Nephron progenitor cell (in vitro differentiated cells): ENCODE measurements at regions not wholly inside any gene's neighbourhood (a gene's known extent, or its start where the extent isn't known, plus 50 kb on each side); places are given as distances from the start of the nearest gene placed in this dataset.
"Not testable (repeated sequence)": the region's sequence is repeated elsewhere in the genome, so short reads cannot be mapped to it uniquely, and the experiment has no call there.

Experiments used
- DNase-seq: peaks from one replicate; pipeline ENCODE4 v3.0.0; 2021
- H3K27ac Mint-ChIP-seq: 2 replicates; pipeline ENCODE4 v1.8.0; 2021; ENCODE audit warnings: mild to moderate bottlenecking, moderate library complexity, mixed read lengths
- H3K27me3 Mint-ChIP-seq: 2 replicates; pipeline ENCODE4 v1.8.0; 2021; ENCODE audit warnings: mild to moderate bottlenecking, low read depth, mixed read lengths; ENCODE audit not compliant: poor library complexity
- H3K36me3 Mint-ChIP-seq: 2 replicates; pipeline ENCODE4 v1.8.0; 2021; ENCODE audit warnings: low read depth, mixed read lengths
- H3K4me1 Mint-ChIP-seq: 2 replicates; pipeline ENCODE4 v1.8.0; 2021; ENCODE audit warnings: mixed read lengths
- H3K4me3 Mint-ChIP-seq: 2 replicates; pipeline ENCODE4 v1.8.0; 2021; ENCODE audit warnings: mild to moderate bottlenecking, moderate library complexity, mixed read lengths
- H3K9me3 Mint-ChIP-seq: 2 replicates; pipeline ENCODE4 v1.8.0; 2021; ENCODE audit warnings: mild to moderate bottlenecking, moderate library complexity, mixed read lengths
- TF ChIP-seq, protein P1 (sequence below): fragments of 200-600 bp; sonication (generic); IDR thresholded peaks from 2 replicates; pipeline ENCODE4 v1.5.0; 2021; ENCODE audit warnings: antibody characterized with exemption

DNA sequence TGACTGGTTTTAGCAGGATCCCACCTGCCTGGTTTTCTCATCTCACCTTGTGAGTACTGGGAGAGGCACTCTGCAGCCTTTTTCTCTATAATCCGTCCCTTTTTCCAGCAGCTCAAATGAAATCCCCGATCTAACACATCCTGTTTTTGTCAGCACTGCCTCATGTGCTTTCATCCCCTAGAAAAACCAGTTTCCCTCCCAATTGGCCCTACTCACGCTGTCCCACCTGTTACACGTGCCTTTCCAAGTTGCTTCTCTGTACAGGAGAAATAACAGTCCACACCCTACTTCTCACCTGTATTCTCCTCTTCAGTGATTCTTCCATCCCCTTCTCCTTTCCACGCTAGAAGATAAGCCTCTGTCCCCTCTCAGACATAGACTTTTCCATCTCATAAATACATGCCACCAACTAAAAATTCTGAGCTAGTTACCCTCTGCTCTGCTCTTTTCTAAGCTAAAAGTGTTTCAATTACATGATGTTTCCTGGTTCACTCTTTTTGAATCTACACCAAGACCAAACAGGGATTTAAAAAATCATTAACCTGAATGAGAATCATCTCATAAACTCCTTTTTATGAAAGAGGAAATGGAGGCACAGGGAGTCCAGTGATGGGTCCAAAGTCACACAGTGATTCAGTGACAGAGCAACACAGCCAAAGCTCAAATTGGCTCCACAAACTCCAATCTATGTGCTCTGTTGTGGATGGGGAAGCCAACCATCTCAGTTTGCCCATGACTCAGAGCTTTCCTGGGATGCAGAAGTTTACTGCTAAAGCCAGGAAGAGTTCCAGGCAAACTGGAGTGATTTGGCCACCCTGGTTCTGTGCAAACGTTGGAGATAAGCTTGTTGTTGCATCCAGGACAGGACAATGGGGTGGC is 240.0 kb upstream of the TMEM132C start:
- no peak for DNase-seq
- Mint-ChIP-seq H3K27me3 (peaks cover 15% of the 10 kb centered on the region), H3K36me3 (no peaks in the 10 kb centered on the region), H3K4me1 (peaks cover 71% of the 10 kb centered on the region), H3K27ac (no peak overlapping the region), H3K9me3 (no peaks in the 10 kb centered on the region), H3K4me3 (peak overlapping the region; percentile 8)
- TF ChIP-seq, protein P1, sequence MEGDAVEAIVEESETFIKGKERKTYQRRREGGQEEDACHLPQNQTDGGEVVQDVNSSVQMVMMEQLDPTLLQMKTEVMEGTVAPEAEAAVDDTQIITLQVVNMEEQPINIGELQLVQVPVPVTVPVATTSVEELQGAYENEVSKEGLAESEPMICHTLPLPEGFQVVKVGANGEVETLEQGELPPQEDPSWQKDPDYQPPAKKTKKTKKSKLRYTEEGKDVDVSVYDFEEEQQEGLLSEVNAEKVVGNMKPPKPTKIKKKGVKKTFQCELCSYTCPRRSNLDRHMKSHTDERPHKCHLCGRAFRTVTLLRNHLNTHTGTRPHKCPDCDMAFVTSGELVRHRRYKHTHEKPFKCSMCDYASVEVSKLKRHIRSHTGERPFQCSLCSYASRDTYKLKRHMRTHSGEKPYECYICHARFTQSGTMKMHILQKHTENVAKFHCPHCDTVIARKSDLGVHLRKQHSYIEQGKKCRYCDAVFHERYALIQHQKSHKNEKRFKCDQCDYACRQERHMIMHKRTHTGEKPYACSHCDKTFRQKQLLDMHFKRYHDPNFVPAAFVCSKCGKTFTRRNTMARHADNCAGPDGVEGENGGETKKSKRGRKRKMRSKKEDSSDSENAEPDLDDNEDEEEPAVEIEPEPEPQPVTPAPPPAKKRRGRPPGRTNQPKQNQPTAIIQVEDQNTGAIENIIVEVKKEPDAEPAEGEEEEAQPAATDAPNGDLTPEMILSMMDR = no peak

DNA sequence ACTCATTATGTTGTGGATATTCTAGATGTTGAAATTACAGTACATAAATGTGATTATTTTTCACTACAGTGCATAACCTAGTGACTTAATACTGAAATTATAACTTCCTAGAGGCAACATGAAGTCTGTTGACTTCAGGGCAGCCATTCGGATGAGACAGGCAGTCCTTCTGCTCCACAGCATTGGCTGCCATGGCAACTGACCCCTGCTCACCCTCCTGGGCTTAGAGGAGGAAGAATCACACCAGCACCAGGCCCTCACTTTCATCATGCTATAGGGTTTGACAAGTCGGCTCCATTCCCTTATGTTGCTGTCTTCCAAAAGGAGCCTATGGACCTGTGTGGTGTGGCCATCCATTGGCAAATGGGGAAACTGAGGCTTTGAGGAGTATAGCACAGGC is 233.5 kb upstream of the TMEM132C start:
- Mint-ChIP-seq H3K4me1 (peaks cover 52% of the 10 kb centered on the region), H3K4me3 (no peak overlapping the region), H3K27ac (no peak overlapping the region), H3K36me3 (no peaks in the 10 kb centered on the region), H3K27me3 (peaks cover 11% of the 10 kb centered on the region), H3K9me3 (no peaks in the 10 kb centered on the region)
- peak; percentile 15 for DNase-seq
- TF ChIP-seq, protein P1 = no peak

DNA sequence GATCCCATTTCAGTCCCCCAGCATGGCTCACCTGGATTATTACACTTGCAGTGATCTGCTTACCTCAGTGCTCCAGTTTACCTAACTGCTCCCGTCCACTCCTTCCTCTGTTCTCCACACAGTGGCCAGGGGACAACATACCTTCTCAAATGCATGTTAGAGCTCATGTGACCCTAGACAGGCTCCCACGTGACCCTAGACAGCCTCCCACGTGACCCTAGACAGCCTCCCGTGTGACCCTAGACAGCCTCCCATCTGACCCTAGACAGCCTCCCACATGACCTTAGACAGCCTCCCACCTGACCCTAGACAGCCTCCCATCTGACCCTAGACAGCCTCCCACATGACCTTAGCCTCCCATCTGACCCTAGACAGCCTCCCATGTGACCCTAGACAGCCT is 226.0 kb upstream of the TMEM132C start:
- Mint-ChIP-seq H3K27me3 (peaks cover 13% of the 10 kb centered on the region), H3K4me3 (no peak overlapping the region), H3K27ac (no peak overlapping the region), H3K9me3 (peaks cover 28% of the 10 kb centered on the region), H3K4me1 (peaks cover 7% of the 10 kb centered on the region), H3K36me3 (no peaks in the 10 kb centered on the region)
- no peak for DNase-seq
- TF ChIP-seq, protein P1 = no peak

DNA sequence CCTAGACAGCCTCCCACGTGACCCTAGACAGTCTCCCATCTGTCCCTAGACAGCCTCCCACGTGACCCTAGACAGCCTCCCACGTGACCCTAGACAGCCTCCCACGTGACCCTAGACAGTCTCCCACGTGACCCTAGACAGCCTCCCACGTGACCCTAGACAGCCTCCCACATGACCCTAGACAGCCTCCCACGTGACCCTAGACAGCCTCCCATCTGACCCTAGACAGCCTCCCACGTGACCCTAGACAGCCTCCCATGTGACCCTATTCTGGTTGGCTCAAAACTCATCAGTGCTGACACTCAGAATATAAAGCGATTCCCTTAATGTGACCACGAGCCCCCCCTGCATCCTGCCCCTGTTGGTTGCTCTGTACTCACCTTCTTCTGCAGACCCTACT is 224.7 kb upstream of the TMEM132C start:
- Mint-ChIP-seq H3K27me3 (peaks cover 13% of the 10 kb centered on the region), H3K9me3 (peaks cover 28% of the 10 kb centered on the region)
- not testable (repeated sequence) for DNase-seq, H3K4me3 Mint-ChIP-seq, H3K4me1 Mint-ChIP-seq, H3K36me3 Mint-ChIP-seq, H3K27ac Mint-ChIP-seq

DNA sequence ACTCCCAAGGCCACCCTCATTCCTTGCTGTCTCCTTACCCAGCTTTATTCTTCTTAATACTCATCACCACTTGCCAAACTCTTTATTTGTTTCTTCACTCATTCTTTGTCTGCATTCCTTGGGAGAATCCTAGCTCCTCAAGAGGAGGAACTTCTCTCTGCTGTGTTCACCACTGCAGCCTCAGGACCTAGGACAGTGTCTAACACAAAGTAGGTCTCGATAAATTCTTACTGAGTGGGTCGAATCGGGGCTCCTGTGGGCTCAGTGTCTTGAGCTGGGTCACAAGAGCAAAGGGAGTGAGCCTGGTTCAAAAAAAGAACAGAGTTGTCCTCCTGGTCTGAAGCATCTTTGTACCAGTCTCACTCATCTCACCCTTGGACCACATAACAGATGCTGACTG is 224.1 kb upstream of the TMEM132C start:
- H3K27ac Mint-ChIP-seq = no peak overlapping the region
- no peak overlapping the region for H3K4me3 Mint-ChIP-seq
- H3K9me3 Mint-ChIP-seq = peaks cover 28% of the 10 kb centered on the region

DNA sequence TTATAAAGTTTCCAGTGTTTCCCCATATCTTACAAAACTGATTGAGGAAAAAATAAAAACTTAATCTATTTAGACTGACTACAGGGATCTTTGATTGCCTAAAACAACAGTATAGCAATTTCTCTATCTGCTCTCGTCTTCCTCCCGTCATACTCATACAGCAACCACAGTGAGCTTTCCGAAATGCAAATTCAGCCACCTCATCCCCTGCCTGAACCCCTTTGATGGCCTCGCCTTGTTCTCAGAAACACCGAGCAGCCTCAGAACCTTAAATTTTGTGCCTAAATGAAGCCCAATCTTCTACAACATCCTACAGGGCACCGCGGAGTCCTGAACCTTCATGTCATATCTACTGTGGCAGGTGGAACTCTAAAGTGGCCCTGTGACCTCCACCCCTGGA is 223.7 kb upstream of the TMEM132C start:
- peaks cover 28% of the 10 kb centered on the region for H3K9me3 Mint-ChIP-seq
- H3K27ac Mint-ChIP-seq = no peak overlapping the region

More for the DNA sequence above, 224.1 kb upstream of the TMEM132C start:
- no peaks in the 10 kb centered on the region for H3K36me3 Mint-ChIP-seq
- no peak for DNase-seq
- no peaks in the 10 kb centered on the region for H3K4me1 Mint-ChIP-seq
- TF ChIP-seq, protein P1 = no peak
- peaks cover 13% of the 10 kb centered on the region for H3K27me3 Mint-ChIP-seq

More for the DNA sequence above, 223.7 kb upstream of the TMEM132C start:
- DNase-seq = no peak
- Mint-ChIP-seq H3K4me1 (no peaks in the 10 kb centered on the region), H3K27me3 (peaks cover 13% of the 10 kb centered on the region), H3K36me3 (no peaks in the 10 kb centered on the region), H3K4me3 (no peak overlapping the region)
- TF ChIP-seq, protein P1 = no peak
